ENCODE measurements at regions not wholly inside any gene's neighbourhood (a gene's known extent, or its start where the extent isn't known, plus 50 kb on each side); places are given as distances from the start of the nearest gene placed in this dataset.
A peak's percentile ranks its signal among the peaks of the same experiment; 100 is the strongest.

DNA sequence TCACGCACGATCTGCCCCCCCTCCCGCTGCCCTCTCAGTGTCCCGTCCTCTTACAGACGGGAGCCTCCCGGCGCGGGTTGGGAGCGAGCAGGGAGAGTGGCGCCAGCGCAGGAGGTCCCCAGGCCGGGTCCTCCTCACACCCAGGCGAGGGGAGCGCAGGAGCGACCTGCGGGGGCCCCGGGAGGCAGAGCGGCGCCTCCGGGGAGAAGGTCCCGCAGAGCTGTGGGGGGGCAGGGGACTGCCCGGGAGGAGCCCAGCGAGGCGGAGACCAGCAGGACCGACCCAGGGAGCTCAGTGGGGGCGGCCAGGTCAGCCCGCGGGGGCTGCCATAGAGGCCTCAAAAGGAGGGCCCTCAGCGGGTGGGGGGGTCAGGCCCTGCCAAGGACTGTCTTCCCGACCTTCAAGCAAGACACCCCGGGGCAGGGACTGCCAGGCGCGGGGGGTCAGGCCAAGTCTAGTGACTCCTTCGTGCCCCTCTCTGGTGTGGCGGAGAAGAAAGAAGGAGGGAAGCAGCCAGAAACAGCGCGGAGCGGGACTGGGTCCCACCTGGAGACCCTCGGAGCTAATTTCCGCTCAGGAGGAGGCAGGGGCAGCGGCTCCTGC, 123.3 kb upstream of the ERCC6L2 start:
- Histone ChIP-seq H2BK5ac (ENCODE audit: insufficient read length, low read length) (no peak overlapping the region), H3K23ac (ENCODE audit: insufficient read length, low read depth, low read length) (no peak overlapping the region), H3K9me3 (ENCODE audit: control insufficient read depth, low read depth, low read length) (no peaks in the 10 kb centered on the region), H2BK15ac (ENCODE audit: low read depth, low read length) (no peak overlapping the region), H2BK12ac (ENCODE audit: insufficient read length, low read depth, low read length) (no peak overlapping the region), H3K23me2 (ENCODE audit: insufficient read length, low read depth, low read length, poor library complexity, severe bottlenecking) (no peaks in the 10 kb centered on the region), H2AFZ (ENCODE audit: low read length) (no peak overlapping the region), H3K56ac (ENCODE audit: insufficient read length, low read depth, low read length) (no peak overlapping the region), H3K14ac (ENCODE audit: insufficient read depth, low read length) (no peak overlapping the region; the same call in 1 of the 2 replicates), H3K79me1 (ENCODE audit: insufficient read depth, low read depth, low read length, poor library complexity, severe bottlenecking) (no peaks in the 10 kb centered on the region), H3K27ac (ENCODE audit: insufficient read length, low read depth, low read length) (no peak overlapping the region), H3K4ac (ENCODE audit: low read depth, low read length) (no peak overlapping the region), H2BK20ac (ENCODE audit: low read depth, low read length, poor library complexity, severe bottlenecking) (no peak overlapping the region), H4K91ac (ENCODE audit: insufficient read length, low read depth, low read length) (no peak overlapping the region), H3K4me2 (ENCODE audit: insufficient read depth, insufficient read length, low read length) (peak overlapping the region; percentile 71), H2BK120ac (ENCODE audit: low read depth, low read length, poor library complexity, severe bottlenecking) (no peak overlapping the region), H3K18ac (ENCODE audit: insufficient read length, low read depth, low read length) (peak overlapping the region; percentile 68), H3K9ac (ENCODE audit: extremely low read depth, insufficient read length, low read length) (no peak overlapping the region), H4K8ac (replicated peaks; ENCODE audit: insufficient read length, low read depth, low read length) (no peak overlapping the region), H4K20me1 (ENCODE audit: control insufficient read depth, insufficient read depth, insufficient read length) (no peaks in the 10 kb centered on the region), H3K4me1 (ENCODE audit: insufficient read depth, low read length) (peaks cover 9% of the 10 kb centered on the region), H4K5ac (ENCODE audit: insufficient read length, low read depth, low read length) (no peak overlapping the region), H3K79me2 (ENCODE audit: insufficient read depth, low read length) (no peaks in the 10 kb centered on the region), H3K27me3 (ENCODE audit: insufficient read depth, low read length) (peaks cover 9% of the 10 kb centered on the region; the same call in 1 of the 2 replicates), H2AK5ac (ENCODE audit: insufficient read length, low read length) (no peak overlapping the region), H3T11ph (ENCODE audit: low read length) (no peak overlapping the region)
- TF ChIP-seq, protein P1, sequence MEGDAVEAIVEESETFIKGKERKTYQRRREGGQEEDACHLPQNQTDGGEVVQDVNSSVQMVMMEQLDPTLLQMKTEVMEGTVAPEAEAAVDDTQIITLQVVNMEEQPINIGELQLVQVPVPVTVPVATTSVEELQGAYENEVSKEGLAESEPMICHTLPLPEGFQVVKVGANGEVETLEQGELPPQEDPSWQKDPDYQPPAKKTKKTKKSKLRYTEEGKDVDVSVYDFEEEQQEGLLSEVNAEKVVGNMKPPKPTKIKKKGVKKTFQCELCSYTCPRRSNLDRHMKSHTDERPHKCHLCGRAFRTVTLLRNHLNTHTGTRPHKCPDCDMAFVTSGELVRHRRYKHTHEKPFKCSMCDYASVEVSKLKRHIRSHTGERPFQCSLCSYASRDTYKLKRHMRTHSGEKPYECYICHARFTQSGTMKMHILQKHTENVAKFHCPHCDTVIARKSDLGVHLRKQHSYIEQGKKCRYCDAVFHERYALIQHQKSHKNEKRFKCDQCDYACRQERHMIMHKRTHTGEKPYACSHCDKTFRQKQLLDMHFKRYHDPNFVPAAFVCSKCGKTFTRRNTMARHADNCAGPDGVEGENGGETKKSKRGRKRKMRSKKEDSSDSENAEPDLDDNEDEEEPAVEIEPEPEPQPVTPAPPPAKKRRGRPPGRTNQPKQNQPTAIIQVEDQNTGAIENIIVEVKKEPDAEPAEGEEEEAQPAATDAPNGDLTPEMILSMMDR (conservative IDR thresholded peaks at IDR 0.05) = no peak
- peak; percentile 49 for DNase-seq
- H3K9me3 Mint-ChIP-seq = no peaks in the 10 kb centered on the region; a peak in 1 of 5 replicates
- H3K27me3 Mint-ChIP-seq (ENCODE audit: low read depth) = peaks cover 63% of the 10 kb centered on the region
- no peaks in the 10 kb centered on the region; a peak in 1 of 7 replicates for H3K36me3 Mint-ChIP-seq (ENCODE audit: insufficient read depth in 1 of 3, low read depth in 3 of 3)
- peaks cover 47 to 53% of the 10 kb centered on the region in 2 experiments for H3K4me1 Mint-ChIP-seq
- no CpG with 5 or more reads among the region's 41 CpGs for WGBS (ENCODE audit: extremely low coverage, insufficient read length, low lambda C conversion rate)
- no peak overlapping the region; a peak in 1 of 7 replicates for H3K27ac Mint-ChIP-seq
- peak overlapping the region; percentile 54 to 76 for H3K4me3 Mint-ChIP-seq

All from H9 (cell line).